ENCODE measurements at regions not wholly inside any gene's neighbourhood (a gene's known extent, or its start where the extent isn't known, plus 50 kb on each side); places are given as distances from the start of the nearest gene placed in this dataset.

DNA sequence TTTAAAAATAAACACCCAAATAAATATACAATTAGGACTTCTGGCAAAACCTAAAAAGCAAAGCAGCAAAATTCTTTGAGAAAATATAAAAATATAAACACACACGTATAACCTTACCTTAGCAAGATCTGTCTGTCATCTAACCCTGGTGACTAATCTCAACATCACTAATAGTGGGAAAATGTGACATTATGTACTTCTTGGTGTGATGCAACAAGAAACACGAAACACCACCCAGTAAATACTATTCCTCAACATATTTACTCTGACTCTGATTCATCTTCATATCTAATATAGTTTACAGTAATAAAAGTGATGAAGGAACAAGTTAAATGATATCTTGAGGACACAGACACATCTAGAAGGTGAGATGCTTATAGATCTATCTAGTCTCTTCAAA, 332.6 kb upstream of the MANEA start:
- no peak for DNase-seq

DNA sequence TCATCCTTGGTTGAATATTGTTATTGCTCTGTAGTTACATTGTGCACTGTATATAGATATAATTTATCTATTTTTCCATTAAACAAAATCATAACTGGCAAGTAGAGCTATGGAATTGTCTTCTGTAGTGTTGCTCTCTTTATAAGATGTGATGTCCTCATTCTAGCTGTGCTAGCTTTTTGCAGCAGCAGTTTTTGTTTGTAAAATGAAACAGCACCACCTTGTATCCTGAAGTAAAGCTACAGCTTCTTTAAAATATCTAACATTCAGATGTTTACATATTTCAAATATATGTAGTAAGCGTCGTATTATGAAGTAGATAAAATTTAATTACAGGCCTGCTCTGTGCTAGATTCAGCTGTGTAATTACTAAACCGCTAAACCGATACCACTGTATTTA, 328.8 kb upstream of the MANEA start:
- DNase-seq = no peak

DNA sequence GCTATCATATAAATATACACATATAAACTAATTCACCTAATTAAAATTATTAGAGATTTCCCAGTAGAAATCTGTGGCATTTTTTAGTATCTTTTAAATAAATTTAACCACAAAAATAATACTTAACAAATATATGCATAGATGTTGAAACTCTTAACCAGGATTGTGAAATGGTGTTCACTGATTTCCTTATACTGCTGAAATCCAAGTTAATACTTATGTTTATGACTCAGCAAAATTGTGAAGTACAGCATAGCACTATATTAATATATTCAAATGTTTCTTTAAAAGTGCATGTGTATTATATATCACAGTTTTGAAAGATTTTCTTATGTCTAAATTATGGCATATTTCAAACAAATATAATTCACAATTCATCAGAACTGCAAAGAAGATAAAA, 328.2 kb upstream of the MANEA start:
- peak in 2 of 4 experiments; percentile 50 to 52 for DNase-seq

DNA sequence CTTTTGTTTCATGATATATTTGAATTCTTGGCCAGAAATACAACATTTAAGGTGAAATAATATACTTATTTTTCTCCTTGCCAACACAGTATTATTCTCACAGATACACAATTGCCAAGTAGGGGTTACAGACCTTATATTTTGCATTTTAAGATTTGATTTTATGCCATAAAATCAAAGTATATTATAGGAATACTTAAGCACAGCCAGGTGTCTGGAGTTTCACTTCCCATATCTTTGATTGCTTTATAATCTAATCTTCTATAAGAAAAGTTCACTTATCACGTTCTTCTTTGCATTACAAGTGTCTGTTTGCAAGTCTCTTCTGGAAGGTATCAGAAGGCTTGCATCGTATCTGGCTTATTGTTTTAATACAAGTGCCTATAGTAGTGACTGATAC, 327.7 kb upstream of the MANEA start:
- DNase-seq = no peak

DNA sequence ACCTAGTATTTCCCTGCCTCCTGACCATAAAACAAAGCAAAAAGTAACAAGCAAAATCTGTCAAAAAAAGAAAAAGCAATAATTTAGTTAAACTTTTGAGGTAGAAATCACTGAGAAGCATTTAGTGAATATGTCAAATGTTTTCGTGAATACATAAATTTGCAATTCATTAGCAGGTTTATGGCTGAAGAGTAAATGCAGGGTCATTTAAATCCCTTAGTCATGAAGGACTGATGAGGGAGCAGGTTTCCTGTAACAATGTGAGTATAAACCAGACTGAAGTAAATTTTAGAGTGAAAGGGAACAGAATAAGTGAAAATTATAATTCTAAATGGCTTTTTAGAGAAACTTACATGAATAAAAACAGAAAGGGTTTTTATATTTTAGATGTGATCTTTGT, 313.5 kb upstream of the MANEA start:
- no peak for DNase-seq

DNA sequence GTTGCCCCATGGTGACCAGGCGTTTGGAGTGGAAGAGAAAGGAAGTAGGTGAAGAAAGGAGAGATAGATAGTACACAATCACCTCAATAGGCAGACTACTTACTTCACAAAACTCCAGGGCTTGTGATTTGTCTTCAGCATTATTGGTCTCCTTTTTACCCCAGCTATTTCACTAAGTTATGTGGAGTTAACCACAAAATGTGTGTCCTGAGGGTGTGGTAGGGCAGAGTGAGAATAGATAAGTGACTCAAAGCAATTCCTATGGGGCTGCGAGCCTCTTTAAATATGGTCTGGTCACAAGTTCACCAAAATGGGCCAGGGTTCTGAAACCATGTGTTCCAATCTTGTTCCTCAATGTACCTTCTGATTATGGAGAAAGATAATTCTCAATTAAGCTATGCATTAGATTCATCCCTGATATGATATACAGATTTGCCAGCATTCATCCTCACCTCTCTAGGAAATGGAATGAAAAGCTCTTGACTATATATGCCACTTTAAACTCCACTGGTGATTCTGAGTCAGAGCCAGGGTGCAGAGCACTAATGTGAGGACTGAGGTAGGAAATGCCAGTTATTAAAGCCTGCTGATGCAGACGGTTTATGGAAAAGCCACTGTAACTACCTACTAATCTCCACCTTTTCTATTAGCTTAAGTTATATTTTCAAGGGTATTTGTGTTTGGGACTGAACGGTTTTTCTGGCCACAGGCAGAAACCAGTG, 310.6 kb upstream of the MANEA start:
- DNase-seq = no peak

DNA sequence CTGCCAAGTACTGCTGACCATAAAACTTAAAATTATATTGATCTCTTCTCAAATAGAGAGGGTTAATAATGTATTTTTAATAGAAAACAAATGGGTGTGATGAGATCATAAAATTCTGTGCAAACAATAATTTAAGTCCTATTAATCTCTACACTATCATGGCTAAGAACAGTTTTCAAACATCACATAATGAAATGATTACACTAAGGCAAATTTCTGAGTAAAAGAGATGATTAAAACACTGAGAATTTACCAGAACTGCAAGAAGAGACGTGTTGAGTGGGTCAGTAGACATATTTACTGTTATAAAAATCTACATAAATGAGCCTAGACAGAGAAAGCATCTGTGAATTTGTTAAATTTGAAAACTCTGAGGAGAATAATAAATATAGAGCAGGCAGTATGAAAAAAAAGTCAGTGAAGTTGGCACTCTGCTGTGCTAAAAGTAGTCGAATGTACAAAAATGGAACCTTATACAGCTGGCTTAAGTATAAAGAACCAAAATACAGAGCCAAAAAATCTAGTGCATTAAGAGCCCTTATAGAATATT, 302.6 kb upstream of the MANEA start:
- no peak for DNase-seq

DNA sequence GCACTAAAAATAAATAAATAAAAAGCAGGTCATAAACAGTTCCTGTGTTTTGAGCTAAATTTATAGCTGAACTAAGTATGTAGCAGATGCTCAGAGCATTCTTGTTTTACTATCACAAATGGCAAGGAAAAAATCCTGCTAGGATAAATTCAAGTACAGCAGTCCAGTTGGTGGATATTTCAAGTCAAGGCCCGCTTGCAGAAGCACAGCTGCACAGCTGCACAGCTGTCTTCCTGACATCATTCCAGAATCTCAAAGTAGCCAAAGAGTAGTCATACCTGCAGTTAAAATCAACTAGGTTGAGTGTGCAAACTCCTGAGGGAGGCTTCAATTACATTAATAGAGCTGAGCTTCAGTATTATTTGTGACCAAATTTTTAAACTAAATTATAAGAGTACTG, 297.7 kb upstream of the MANEA start:
- no peak for DNase-seq

DNA sequence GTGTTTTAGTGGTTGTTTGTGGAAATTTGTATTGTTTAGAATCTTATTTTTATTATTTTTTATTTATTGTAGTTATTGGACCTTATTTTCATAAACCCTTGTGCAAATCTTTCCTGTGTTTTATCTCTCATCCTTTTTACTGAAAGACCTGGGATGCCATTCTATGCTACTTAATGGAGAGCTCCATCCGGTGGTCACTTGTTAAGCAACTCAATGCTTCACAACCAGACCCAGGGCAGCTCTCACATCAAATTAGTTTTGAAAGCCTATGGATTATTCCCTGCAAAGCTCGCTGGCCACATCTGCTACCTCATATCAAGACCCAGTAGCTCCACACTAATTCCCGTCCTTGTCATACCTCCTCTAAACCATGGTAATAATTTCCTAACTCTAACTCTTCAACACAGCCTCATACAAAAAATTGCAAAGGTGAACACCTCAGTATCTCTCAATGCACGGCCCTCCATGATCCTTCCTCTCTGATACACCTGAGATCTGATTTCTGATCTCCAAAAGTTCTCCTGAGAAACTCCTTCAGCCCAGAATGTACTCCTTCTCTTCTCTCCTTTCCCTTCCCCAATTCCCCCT, 296.6 kb upstream of the MANEA start:
- no peak for DNase-seq

DNA sequence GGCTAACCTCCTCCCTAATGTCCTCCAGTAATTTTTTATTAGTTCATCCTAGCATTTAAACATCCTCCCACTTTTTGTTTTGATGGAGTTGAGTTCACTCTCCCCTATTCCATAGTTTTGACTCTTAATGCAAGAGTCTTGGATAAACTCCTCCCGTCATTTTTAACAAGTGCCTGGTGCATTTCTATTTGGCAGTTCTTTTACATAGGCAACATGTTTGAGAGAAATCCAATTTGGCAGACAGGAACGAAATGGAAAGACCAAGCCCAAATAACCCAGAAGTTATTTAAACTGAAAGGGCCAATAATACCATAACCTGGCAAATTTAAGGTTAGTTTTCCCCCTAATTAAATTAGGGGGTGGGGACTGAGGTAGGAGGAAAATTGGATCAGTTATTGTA, 291.5 kb upstream of the MANEA start:
- no peak for DNase-seq

DNA sequence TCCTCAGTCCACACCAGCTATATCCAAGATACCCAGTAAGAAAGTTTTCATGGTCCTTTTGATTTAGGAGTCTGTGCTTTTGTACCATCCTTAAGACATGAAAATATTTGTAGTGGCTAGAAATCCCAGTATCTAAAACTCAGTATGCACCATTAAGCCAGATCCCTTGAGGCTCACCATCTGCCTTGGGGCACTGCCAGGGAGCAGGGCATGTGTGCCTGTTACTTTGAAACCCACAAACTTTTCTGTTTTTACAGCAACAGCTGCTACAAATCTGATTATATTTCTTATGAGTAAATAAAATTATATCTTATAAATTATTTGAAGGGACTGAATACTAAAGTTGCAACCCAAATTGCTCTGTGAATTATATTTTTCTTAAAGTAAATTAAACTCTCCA, 290.5 kb upstream of the MANEA start:
- DNase-seq = no peak

DNA sequence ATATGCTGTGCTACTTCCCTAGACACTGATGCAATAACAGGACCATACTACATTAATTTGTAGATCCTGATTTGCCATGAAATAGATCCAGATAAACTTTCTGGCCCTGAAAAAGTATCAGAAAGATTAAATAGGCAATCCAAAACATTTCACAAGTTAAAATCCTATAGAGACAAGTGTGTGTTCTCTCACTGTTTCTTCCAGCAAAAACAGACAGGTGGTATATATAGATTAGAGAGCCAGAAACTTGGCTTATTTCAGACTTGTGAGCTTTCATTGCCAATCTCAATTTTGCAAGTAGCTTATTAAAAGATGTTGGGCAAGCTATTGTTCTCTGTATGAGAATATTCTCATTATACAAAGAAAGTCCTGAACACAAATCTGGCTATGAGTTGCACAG, 289.1 kb upstream of the MANEA start:
- no peak for DNase-seq

DNA sequence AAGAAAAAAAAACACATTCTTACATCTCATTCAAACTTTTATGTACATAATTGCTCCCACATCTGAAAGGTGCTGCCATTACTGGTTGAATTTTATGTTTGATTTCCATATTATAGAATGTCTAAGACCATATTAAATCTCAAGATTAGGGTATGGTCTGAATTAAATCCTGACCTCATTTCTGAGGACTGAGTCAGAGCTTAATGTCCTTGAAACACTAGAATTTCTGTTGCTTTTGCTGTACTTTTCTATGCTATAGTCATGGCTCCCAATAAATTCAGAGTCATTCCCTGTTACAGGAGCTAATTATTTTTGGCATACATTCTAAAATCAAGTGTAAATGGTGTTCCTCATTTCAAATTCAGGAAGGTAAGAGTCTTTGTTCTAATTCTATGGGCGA, 285.3 kb upstream of the MANEA start:
- DNase-seq = no peak

DNA sequence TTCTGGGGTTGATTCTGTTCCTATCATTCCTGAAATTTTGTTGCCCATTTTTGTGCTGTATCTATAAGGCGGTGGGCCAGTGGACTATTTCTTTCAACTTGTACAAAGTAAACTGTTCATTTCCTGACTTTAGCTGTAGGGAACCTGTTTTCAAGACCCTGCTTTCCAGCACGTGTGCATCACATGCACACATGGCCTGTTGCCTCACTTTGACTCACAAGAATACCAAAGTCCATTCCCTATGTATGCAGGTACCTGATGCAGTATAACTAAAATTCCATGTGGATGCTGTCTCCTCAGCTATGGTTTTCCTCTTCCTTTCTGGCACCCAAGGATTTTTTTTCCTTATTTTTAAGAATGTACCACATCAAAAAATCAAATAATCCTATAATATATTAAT, 284.1 kb upstream of the MANEA start:
- DNase-seq = no peak

DNA sequence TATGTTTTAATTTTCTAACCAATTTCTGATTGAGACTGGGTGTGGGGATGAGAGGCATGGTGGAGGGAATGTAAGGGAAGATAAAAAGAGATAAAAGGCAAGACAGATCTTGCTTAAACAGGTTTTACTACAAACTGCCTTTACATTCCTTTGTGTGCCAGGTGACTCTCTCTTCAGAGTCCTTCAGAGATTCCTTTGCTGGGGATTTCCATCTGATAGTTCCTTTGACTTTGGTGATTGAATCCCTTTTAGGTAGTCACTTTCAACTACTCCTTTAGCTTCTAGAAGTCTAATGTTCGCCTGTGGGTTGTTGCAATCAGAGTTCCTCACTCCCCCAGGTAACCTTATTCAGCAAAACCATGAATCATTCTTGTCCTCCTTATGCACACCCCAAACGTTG, 283.3 kb upstream of the MANEA start:
- no peak for DNase-seq

DNA sequence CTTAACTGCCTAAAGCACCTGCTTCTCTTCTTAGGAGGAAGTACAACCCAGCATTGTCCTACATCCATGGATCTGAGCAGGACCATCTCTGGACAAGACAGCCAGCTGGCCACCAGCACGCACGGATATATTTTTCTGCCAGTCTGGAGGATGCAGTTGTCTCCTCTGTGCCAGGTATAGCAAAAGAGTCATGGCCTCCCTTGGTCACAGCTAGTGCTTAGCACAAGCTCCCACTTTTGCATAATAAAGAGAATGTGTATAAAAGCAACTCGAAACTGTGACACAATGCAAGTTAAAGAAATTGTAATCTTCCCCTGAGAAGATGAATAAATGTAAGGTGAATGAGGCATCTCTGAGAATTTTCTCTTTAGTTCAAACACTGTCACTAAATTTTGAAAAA, 267.8 kb upstream of the MANEA start:
- DNase-seq = no peak

DNA sequence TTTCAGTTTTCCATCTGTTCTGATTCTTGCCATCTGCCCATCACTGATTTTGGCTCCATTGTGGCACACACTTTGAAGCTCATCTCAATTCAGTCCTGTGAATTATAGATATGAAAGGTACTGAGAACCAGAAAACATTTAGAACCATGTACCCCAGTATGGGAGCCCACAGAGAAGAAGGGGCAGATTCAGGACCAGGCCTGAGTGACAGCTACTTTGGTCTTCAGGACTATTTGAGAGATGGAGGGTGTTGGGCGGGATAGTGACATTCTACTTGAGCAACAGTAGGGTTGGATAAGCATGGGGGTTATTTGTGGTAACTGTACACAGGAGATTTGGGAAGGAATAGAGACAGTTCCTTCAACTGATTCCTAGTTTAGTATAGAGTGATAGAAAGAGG, 259.2 kb upstream of the MANEA start:
- DNase-seq = no peak

DNA sequence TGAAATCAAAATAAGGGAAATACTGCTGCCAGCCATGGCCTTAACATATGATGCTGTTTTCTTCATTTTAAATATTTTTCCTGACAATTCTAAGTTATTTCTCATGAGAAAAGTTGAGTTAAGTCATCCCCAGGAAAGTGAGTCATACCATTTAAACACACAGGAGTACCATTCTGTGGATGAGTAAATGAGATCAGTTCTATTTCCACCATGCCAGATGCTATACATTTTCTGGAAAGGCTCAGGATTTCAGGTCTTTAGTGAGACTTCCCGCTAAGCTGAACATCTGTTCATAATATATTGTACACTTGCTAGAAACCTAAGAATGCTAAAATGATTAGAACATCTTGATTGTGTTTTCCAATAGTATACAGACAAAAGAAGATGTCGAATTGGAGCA, 256.2 kb upstream of the MANEA start:
- DNase-seq = no peak

DNA sequence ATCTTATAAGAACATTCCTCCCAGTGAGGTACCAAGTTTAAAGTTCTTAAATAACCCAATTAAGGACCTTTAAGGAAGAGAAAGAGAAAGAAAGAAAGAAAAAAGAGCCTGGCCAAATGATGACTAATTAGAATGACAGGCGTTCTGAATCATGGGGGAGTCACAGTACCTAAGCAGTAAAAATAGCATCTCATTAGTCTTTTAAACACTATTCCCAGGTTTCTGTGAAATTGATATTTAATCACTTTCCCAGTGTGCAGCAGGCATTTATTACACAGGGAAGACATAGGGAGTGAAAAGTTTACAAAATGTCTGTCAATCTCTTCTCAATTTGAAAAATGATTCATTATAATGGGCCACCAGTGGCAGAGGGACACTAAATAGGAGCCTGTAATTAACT, 251.4 kb upstream of the MANEA start:
- DNase-seq = no peak

DNA sequence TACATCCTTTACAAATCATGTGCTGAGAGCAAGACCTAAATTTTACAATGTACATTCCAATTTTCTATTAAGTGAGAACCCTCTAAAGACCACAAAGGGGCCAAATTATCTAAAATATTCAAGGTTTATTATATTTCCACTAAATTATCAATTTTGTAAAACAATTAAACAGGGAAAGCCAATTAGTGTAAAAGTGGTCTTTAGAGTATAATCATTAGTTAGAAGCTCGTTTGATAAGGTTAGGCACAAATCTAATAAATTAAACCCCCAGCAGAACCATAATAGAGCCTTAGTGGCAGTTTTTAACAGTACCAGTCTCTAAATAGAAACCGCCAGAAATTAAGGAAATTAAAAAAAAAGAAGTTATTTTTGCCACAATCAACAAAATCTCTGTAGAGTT, 249.1 kb upstream of the MANEA start:
- no peak for DNase-seq

DNA sequence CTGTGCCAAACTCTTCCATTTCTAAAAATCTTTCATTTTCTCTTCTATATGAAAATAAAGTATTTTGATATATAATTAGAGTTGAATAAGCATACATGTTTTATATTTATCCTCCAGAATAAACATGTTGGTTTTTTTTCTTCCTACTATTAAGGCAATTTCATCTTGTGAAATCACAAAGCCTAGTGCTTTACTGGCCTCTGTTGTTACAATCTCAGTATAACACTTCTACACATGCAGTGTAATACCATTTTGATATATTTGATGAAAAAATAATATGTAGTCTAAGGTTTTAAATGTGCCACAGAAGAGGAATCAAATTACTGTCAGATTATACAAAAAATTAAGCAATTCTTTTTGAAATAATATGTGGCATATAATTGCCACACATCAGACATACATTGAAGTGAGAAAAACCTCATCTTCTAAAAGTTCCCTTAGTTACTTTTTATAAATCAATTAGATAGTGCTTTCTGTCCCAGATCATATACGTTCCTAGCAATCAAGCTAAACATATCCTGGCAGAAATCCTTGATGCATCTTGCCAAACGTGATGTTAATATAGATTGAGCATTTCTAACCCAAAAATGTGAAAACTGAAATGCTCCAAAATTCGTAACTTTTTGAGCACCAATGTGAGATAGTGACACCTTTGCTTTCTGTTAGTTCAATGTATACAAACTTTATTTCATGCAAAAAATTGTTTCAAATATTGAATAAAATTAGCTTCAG, 225.1 kb upstream of the MANEA start:
- no peak for DNase-seq

DNA sequence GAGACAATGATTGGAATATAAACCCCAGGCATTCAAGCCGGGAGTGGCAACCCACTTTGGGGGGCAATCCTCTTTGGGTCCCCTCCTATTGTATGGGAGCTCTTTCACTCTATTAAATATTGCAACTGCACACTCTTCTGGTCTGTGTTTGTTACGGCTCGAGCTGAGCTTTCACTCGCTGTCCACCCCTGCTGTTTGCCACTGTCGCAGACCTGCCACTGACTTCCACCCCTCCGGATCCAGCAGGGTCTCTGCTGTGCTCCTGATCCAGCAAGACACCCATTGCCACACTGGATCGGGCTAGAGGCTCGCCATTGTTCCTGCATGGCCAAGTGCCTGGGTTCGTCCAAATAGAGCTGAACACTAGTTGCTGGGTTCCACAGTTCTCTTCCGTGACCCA, 222.8 kb upstream of the MANEA start:
- no peak for DNase-seq

DNA sequence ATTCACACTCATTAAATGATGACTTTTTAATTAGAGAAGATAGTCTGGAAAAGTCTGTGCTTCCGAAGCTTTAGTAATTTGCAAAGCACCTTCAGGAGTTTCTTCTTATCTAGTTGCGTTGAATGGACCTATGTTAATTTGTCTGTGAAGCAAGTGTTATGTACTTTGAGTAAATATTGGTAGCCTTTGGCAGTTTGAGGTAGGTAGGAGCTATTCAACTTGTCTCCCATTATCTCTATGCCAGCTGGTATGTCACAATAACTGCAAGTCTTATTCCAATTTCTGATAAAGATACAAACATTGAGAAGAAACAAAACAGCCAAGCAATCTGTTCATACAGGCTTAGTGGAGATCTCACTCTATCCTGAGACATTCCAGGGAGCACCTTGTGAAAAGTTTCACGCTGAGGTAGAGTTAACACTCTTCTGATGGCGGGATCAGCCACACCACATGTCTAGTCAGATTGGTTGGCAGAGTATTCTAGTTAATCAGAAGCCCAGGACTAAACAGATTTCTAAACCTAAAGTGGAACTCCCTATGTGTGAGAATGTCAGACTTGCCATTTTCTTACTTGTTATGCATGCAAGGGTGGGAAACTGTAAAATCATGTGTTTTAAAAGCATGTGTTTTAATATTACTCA, 219.8 kb upstream of the MANEA start:
- DNase-seq = no peak

All from suppressor macrophage (primary cell).